ENCODE measurements at regions not wholly inside any gene's neighbourhood (a gene's known extent, or its start where the extent isn't known, plus 50 kb on each side); places are given as distances from the start of the nearest gene placed in this dataset.

- no peaks in the 10 kb centered on the region for H3K79me2 ChIP-seq (ENCODE audit: low read length)
- H3K36me3 ChIP-seq (replicated peaks; ENCODE audit: low read depth, low read length): peaks cover 9% of the 10 kb centered on the region
Measured at GRCh38 chrX:74211911-74212310, 92.1 kb upstream of the ZCCHC13 start.

GRCh38 chrX:74207539-74207938, 96.4 kb upstream of the ZCCHC13 start:
- no peak overlapping the region for H3K4me2 ChIP-seq (ENCODE audit: low read length)
- TF ChIP-seq EZH2phosphoT487 (IDR thresholded peaks at IDR 0.05; ENCODE audit: low read depth) (no peak), CTCF (IDR thresholded peaks at IDR 0.05; ENCODE audit: low read depth, low read length) (no peak)
- H3K79me2 ChIP-seq (ENCODE audit: low read length): no peaks in the 10 kb centered on the region
- H3K9ac ChIP-seq (ENCODE audit: low read length): no peak overlapping the region
- H3K4me1 ChIP-seq (ENCODE audit: low read length): no peaks in the 10 kb centered on the region
- no peaks in the 10 kb centered on the region for H3K9me3 ChIP-seq (ENCODE audit: insufficient read depth, low read length)
- no peak overlapping the region for H3K27ac ChIP-seq (ENCODE audit: low read length)
- H3K27me3 ChIP-seq (ENCODE audit: low read depth, low read length): no peaks in the 10 kb centered on the region
- no peaks in the 10 kb centered on the region for H4K20me1 ChIP-seq (ENCODE audit: insufficient read depth, low read length)
- H3K36me3 ChIP-seq (replicated peaks; ENCODE audit: low read depth, low read length): peaks cover 6% of the 10 kb centered on the region
- no peak overlapping the region for H3K4me3 ChIP-seq (ENCODE audit: low read length)
- no peak overlapping the region for H2AFZ ChIP-seq (ENCODE audit: low read depth, low read length)

More at GRCh38 chrX:74211911-74212310, 92.1 kb upstream of the ZCCHC13 start:
- Histone ChIP-seq H3K27ac (ENCODE audit: low read length) (no peak overlapping the region), H3K4me1 (ENCODE audit: low read length) (no peaks in the 10 kb centered on the region), H3K4me2 (ENCODE audit: low read length) (no peak overlapping the region), H2AFZ (ENCODE audit: low read depth, low read length) (no peak overlapping the region), H3K4me3 (ENCODE audit: low read length) (no peak overlapping the region), H4K20me1 (ENCODE audit: insufficient read depth, low read length) (no peaks in the 10 kb centered on the region), H3K9me3 (ENCODE audit: insufficient read depth, low read length) (no peaks in the 10 kb centered on the region), H3K27me3 (ENCODE audit: low read depth, low read length) (no peaks in the 10 kb centered on the region), H3K9ac (ENCODE audit: low read length) (no peak overlapping the region)
- TF ChIP-seq CTCF (IDR thresholded peaks at IDR 0.05; ENCODE audit: low read depth, low read length) (no peak), EZH2phosphoT487 (IDR thresholded peaks at IDR 0.05; ENCODE audit: low read depth) (no peak)

DNA sequence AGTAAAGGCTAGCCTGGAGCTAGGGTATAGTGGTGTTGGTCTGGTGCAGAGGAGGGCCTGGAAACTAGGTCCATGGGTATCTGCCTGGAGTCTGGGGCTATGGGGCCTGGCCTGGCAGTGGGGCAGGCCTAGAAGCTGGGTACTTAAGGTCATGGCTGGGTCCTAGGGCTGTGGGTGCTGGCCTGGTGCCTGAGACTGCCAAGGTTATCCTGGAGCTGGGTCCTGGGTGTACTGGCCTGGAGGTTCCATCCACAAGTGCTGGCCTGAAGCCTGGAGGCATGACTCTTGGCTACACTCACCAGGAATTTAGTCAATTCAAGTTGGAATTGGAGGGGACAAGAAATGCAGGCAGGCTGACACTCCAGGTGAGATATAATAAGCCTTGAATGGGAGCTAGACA, 108.4 kb upstream of the ZCCHC13 start:
- no peak for TF ChIP-seq CTCF (IDR thresholded peaks at IDR 0.05; ENCODE audit: low read depth, low read length)
- no peak for TF ChIP-seq EZH2phosphoT487 (IDR thresholded peaks at IDR 0.05; ENCODE audit: low read depth)
- Histone ChIP-seq H3K36me3 (replicated peaks; ENCODE audit: low read depth, low read length) (peaks cover 3% of the 10 kb centered on the region), H3K4me1 (ENCODE audit: low read length) (no peaks in the 10 kb centered on the region), H3K27me3 (ENCODE audit: low read depth, low read length) (no peaks in the 10 kb centered on the region), H2AFZ (ENCODE audit: low read depth, low read length) (no peak overlapping the region), H3K27ac (ENCODE audit: low read length) (no peak overlapping the region), H3K79me2 (ENCODE audit: low read length) (no peaks in the 10 kb centered on the region), H3K4me3 (ENCODE audit: low read length) (no peak overlapping the region), H3K9ac (ENCODE audit: low read length) (no peak overlapping the region), H4K20me1 (ENCODE audit: insufficient read depth, low read length) (no peaks in the 10 kb centered on the region), H3K9me3 (ENCODE audit: insufficient read depth, low read length) (no peaks in the 10 kb centered on the region), H3K4me2 (ENCODE audit: low read length) (no peak overlapping the region)

DNA sequence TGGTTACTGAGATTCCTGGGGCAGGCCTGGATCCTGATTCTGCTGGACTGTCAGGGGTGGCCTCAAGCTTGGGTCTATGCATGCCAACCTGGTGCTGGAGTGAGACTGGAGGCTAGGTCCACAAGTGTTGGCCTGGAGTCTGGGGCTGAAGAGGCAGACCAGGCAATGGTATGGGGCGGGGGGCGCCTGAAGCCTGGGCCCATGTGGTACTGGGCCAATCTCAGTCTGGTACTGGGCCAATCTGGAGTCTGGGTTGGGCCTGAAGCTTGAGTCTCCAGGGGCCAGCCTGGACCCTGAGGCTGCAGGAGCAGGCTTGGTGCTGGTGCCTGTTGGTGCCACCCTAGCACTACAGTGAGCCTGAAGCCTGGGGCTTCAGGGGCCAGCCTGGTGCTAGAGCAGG, 108.9 kb upstream of the ZCCHC13 start:
- no peaks in the 10 kb centered on the region for H4K20me1 ChIP-seq (ENCODE audit: insufficient read depth, low read length)
- H2AFZ ChIP-seq (ENCODE audit: low read depth, low read length): no peak overlapping the region
- H3K4me3 ChIP-seq (ENCODE audit: low read length): no peak overlapping the region
- no peak overlapping the region for H3K27ac ChIP-seq (ENCODE audit: low read length)
- no peaks in the 10 kb centered on the region for H3K79me2 ChIP-seq (ENCODE audit: low read length)
- H3K4me1 ChIP-seq (ENCODE audit: low read length): no peaks in the 10 kb centered on the region
- no peaks in the 10 kb centered on the region for H3K27me3 ChIP-seq (ENCODE audit: low read depth, low read length)
- H3K9me3 ChIP-seq (ENCODE audit: insufficient read depth, low read length): no peaks in the 10 kb centered on the region
- no peak for TF ChIP-seq EZH2phosphoT487 (IDR thresholded peaks at IDR 0.05; ENCODE audit: low read depth)
- TF ChIP-seq CTCF (IDR thresholded peaks at IDR 0.05; ENCODE audit: low read depth, low read length): no peak
- peaks cover 3% of the 10 kb centered on the region for H3K36me3 ChIP-seq (replicated peaks; ENCODE audit: low read depth, low read length)
- no peak overlapping the region for H3K4me2 ChIP-seq (ENCODE audit: low read length)
- no peak overlapping the region for H3K9ac ChIP-seq (ENCODE audit: low read length)

All from OCI-LY3 (cell line).